Endothelial cell (in vitro differentiated cells): ENCODE measurements at regions not wholly inside any gene's neighbourhood (a gene's known extent, or its start where the extent isn't known, plus 50 kb on each side); places are given as distances from the start of the nearest gene placed in this dataset.

Experiments
- DNase-seq: peaks from one replicate; pipeline ENCODE4 v3.0.0; 2021; ENCODE audit warnings: low spot score
- H3K27ac Mint-ChIP-seq: one replicate; pipeline ENCODE4 v1.8.0; 2021; ENCODE audit warnings: mixed read lengths, inconsistent platforms; ENCODE audit not compliant: unreplicated experiment
- H3K27me3 Mint-ChIP-seq: one replicate; pipeline ENCODE4 v1.8.0; 2021; ENCODE audit warnings: mild to moderate bottlenecking, moderate library complexity, mixed read lengths, inconsistent platforms; ENCODE audit not compliant: unreplicated experiment
- H3K36me3 Mint-ChIP-seq: one replicate; pipeline ENCODE4 v1.8.0; 2021; ENCODE audit warnings: mild to moderate bottlenecking, low read depth, mixed read lengths, inconsistent platforms; ENCODE audit not compliant: unreplicated experiment
- H3K4me1 Mint-ChIP-seq: one replicate; pipeline ENCODE4 v1.8.0; 2021; ENCODE audit warnings: mild to moderate bottlenecking, mixed read lengths, inconsistent platforms; ENCODE audit not compliant: unreplicated experiment
- H3K4me3 Mint-ChIP-seq: one replicate; pipeline ENCODE4 v1.8.0; 2021; ENCODE audit warnings: mild to moderate bottlenecking, mixed read lengths, inconsistent platforms; ENCODE audit not compliant: unreplicated experiment
- H3K9me3 Mint-ChIP-seq: one replicate; pipeline ENCODE4 v1.8.0; 2021; ENCODE audit warnings: mixed read lengths, inconsistent platforms; ENCODE audit not compliant: unreplicated experiment
- TF ChIP-seq, protein P1 (sequence below): fragments of 200-600 bp; sonication (generic); IDR thresholded peaks from one replicate; pipeline ENCODE4 v1.5.0; 2021; ENCODE audit warnings: antibody characterized with exemption; ENCODE audit not compliant: unreplicated experiment

DNA sequence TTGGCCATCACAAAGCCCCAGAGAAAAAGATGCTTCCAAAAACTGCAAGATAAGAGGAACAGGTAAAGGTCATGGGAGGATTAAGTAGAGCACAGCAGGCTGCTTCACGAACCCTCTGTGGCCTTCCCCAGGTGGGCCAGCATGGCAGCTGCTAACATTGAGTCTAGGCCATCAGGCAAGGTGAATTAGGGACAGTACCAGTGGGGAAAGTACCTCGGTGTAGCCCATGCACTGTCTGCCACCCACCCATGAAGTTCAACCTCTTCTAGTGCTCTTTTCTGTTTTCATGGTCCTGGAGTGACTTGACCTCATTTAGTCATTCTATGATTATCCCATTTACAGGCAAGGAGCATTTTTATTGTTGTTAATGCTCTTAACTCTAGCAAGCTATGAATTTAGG is 108.6 kb upstream of the DUSP22 start:
- Mint-ChIP-seq H3K27ac (no peak overlapping the region), H3K9me3 (no peaks in the 10 kb centered on the region), H3K4me1 (no peaks in the 10 kb centered on the region), H3K36me3 (no peaks in the 10 kb centered on the region), H3K4me3 (no peak overlapping the region), H3K27me3 (peaks cover 3% of the 10 kb centered on the region)
- TF ChIP-seq, protein P1, sequence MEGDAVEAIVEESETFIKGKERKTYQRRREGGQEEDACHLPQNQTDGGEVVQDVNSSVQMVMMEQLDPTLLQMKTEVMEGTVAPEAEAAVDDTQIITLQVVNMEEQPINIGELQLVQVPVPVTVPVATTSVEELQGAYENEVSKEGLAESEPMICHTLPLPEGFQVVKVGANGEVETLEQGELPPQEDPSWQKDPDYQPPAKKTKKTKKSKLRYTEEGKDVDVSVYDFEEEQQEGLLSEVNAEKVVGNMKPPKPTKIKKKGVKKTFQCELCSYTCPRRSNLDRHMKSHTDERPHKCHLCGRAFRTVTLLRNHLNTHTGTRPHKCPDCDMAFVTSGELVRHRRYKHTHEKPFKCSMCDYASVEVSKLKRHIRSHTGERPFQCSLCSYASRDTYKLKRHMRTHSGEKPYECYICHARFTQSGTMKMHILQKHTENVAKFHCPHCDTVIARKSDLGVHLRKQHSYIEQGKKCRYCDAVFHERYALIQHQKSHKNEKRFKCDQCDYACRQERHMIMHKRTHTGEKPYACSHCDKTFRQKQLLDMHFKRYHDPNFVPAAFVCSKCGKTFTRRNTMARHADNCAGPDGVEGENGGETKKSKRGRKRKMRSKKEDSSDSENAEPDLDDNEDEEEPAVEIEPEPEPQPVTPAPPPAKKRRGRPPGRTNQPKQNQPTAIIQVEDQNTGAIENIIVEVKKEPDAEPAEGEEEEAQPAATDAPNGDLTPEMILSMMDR = no peak
- DNase-seq = no peak

DNA sequence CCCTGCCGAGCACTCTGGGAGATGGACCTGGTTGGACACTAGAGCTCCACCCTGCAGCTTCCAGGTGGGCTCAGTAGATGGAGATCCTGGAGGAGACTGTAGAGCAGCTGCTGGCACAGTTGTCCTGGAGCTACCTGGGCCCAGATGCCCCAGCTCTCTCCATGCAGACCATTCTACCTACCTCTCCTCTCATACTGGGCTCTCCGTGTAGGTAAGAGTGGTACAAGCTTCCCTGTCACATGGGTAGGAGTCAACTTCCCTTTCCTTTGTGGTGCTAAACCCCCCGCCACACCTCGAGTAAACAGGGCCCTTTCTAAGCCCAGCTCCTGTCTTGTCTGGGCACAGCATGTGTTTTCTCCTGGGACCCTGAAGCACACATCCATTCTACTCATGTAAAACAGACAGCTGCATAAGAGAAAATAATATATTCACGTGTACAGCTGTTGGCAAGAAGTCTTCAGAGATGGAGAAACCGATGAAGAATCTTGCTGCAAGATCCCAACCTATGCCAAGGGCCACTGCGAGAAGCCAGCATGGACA is 108.1 kb upstream of the DUSP22 start:
- TF ChIP-seq, protein P1 = no peak
- no peaks in the 10 kb centered on the region for H3K9me3 Mint-ChIP-seq
- H3K4me3 Mint-ChIP-seq = no peak overlapping the region
- H3K4me1 Mint-ChIP-seq = no peaks in the 10 kb centered on the region
- no peaks in the 10 kb centered on the region for H3K36me3 Mint-ChIP-seq
- H3K27me3 Mint-ChIP-seq = peaks cover 3% of the 10 kb centered on the region
- DNase-seq = no peak
- no peak overlapping the region for H3K27ac Mint-ChIP-seq

DNA sequence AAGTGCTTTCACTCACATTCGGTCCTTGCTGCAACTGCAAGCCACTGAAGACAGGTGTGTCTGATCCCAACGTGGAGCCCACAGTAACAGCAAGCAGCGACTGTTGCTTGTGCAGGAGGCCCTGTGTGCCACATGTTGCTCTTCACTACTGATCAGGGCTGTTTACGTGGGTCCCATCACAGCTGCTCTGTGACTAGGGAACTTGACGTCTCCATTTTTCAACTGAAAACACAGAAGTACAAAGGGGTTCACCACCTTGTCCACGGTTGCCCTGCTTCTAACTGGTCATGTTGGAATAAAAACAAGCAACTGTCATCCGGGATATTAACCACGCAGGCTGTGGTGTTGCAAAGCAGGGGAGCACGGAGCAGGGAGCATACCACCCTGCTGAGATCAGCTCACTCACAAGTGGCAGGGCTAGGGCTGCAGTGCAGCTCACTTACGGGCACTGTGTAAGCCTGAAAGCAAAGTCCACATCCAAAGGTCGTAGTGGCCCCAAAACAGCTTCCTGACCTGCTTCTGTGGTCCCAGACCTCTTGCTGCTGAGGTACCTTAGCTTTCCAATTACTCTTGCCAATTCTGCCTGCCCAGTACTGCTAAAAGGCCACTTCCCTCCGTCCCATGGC is 105.8 kb upstream of the DUSP22 start:
- Mint-ChIP-seq H3K27ac (peak overlapping the region; percentile 30), H3K9me3 (no peaks in the 10 kb centered on the region)
- DNase-seq = no peak

DNA sequence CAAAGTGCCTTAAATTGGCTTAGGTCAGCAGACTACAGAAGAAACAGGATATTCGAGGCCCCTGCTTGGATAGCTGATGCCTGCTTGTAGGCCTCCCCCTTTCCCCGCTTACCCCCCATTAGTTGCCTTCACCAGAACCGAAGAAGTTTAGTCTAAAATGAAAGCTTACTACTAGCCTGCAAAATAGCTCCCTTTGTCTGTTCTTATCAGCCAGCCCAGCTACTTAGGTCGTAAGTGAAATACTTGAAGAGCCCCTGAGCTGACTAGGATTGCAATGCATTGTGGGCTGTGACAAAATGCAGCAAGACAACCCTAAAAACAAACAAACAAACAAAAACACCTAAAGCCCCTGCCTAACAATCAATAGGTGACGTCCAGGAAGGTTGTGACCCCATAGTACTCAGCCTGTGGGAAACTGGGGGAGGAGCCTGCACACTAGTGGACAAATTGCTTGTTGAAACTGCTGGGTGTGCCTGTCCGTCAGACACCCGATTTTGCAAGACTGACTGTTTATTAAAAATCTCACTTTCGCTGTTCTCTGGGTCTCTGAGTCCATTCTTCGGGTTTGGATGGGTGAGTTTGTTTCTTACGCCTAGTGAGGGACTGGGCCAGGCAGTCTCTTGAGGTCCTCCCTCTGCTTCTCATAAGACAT is 105.0 kb upstream of the DUSP22 start:
- H3K36me3 Mint-ChIP-seq = no peaks in the 10 kb centered on the region
- no peak overlapping the region for H3K27ac Mint-ChIP-seq
- no peak overlapping the region for H3K4me3 Mint-ChIP-seq
- TF ChIP-seq, protein P1 = no peak
- H3K4me1 Mint-ChIP-seq = no peaks in the 10 kb centered on the region
- H3K9me3 Mint-ChIP-seq = no peaks in the 10 kb centered on the region
- DNase-seq = no peak
- peaks cover 3% of the 10 kb centered on the region for H3K27me3 Mint-ChIP-seq

More for the DNA sequence above, 105.8 kb upstream of the DUSP22 start:
- no peaks in the 10 kb centered on the region for H3K4me1 Mint-ChIP-seq
- no peaks in the 10 kb centered on the region for H3K36me3 Mint-ChIP-seq
- H3K27me3 Mint-ChIP-seq = peaks cover 3% of the 10 kb centered on the region
- TF ChIP-seq, protein P1 = no peak
- no peak overlapping the region for H3K4me3 Mint-ChIP-seq
